WTC11 (cell line): ENCODE measurements at regions not wholly inside any gene's neighbourhood (a gene's known extent, or its start where the extent isn't known, plus 50 kb on each side); places are given as distances from the start of the nearest gene placed in this dataset.

Source experiments
- AFF4 ChIP-seq: sonication (generic); formaldehyde crosslinking; IDR thresholded peaks from 2 replicates; pipeline ENCODE4 v1.8.1; 2023; ENCODE audit warnings: mild to moderate bottlenecking, missing genetic modification reagents, borderline replicate concordance
- CBFB ChIP-seq: sonication (generic); formaldehyde crosslinking; IDR thresholded peaks from 2 replicates; pipeline ENCODE4 v1.8.1; 2022; ENCODE audit warnings: mild to moderate bottlenecking, low read depth, missing genetic modification reagents
- CREM ChIP-seq: sonication (generic); formaldehyde crosslinking; IDR thresholded peaks from 2 replicates; pipeline ENCODE4 v1.8.1; 2022; ENCODE audit warnings: mild to moderate bottlenecking, missing genetic modification reagents, moderate library complexity
- CTCF ChIP-seq: fragments of 200-600 bp; IDR thresholded peaks from 2 replicates; pipeline ENCODE4 v1.8.0; 2022; ENCODE audit warnings: antibody characterized with exemption
- NR2C2 ChIP-seq: sonication (generic); formaldehyde crosslinking; IDR thresholded peaks from 2 replicates; pipeline ENCODE4 v1.8.0; 2022; ENCODE audit warnings: mild to moderate bottlenecking, missing genetic modification reagents
- SP1 ChIP-seq: sonication (generic); formaldehyde crosslinking; conservative IDR thresholded peaks from 2 replicates; pipeline ENCODE4 v1.8.1; 2022; ENCODE audit warnings: missing genetic modification reagents
- TF ChIP-seq, protein P1 (sequence below): sonication (generic); formaldehyde crosslinking; IDR thresholded peaks from 2 replicates; pipeline ENCODE4 v1.8.1; 2023; ENCODE audit warnings: mild to moderate bottlenecking, moderate library complexity, missing genetic modification reagents

DNA sequence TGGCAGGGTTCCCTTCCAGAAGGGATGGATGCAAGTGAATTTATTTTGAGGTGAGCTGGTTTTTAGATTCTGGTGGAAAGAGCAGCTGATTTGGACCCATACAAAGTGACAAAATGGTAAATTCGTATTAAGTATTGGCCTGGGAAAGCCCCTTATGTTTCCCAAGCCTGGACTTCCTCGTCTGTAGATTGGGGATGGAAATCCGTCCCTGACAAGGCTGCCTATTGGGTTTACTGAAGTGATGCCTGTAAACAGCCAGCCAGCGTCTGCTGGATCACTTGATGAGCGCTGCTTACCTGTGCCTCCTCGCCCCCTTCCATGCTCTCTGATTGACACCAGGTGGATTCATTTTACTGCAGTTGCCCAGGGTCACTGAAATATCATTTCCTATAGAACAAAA, 233.8 kb downstream of the GADD45G start:
- TF ChIP-seq CBFB (no peak), CTCF (no peak), AFF4 (no peak), SP1 (CRISPR knock-in tag) (no peak), NR2C2 (CRISPR knock-in tag) (no peak), CREM (CRISPR knock-in tag) (no peak)
- TF ChIP-seq, protein P1, sequence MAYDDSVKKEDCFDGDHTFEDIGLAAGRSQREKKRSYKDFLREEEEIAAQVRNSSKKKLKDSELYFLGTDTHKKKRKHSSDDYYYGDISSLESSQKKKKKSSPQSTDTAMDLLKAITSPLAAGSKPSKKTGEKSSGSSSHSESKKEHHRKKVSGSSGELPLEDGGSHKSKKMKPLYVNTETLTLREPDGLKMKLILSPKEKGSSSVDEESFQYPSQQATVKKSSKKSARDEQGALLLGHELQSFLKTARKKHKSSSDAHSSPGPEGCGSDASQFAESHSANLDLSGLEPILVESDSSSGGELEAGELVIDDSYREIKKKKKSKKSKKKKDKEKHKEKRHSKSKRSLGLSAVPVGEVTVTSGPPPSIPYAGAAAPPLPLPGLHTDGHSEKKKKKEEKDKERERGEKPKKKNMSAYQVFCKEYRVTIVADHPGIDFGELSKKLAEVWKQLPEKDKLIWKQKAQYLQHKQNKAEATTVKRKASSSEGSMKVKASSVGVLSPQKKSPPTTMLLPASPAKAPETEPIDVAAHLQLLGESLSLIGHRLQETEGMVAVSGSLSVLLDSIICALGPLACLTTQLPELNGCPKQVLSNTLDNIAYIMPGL = no peak
